IMR-90 (cell line): ENCODE measurements at regions not wholly inside any gene's neighbourhood (a gene's known extent, or its start where the extent isn't known, plus 50 kb on each side); places are given as distances from the start of the nearest gene placed in this dataset.

ENCODE experiments used
- ATAC-seq: fragments of 200-7000 bp; cut with Tn5 transposase; 2 replicates; pipeline ENCODE4 v1.9.1; 2020; ENCODE audit warnings: low read depth, mild to moderate bottlenecking, moderate library complexity
- BruUV-seq: library from RNA; stranded (reverse); fragments of 400-500 nt; replicated peaks from 2 replicates; lab custom pipeline; 2021; lab: Mats Ljungman, UMichigan
- CTCF ChIA-PET: fragments of 300-600 bp; formaldehyde crosslinking; extraction: SDS; loops from one replicate; lab custom pipeline; 2021; ENCODE audit warnings: antibody characterized with exemption; lab: Yijun Ruan, JAX
- POLR2A ChIA-PET: fragments of 300-600 bp; sonication (Branson Sonifier 250); formaldehyde crosslinking; loops from one replicate; lab custom pipeline; 2022; ENCODE audit warnings: antibody characterized with exemption; ENCODE audit not compliant: unreplicated experiment; lab: Charles Lee
- DNase-seq: peaks from one replicate; pipeline ENCODE4 v3.0.0; 2013
- H2AFZ ChIP-seq: replicated peaks from 2 replicates; pipeline ENCODE3; 2013; ENCODE audit warnings: low read length, mild to moderate bottlenecking; ENCODE audit not compliant: poor library complexity
- H2AK5ac ChIP-seq: 2 replicates; pipeline ENCODE4 v1.6.1; 2013; ENCODE audit warnings: low read depth, low read length, inconsistent platforms
- H2AK9ac ChIP-seq: replicated peaks from 2 replicates; pipeline ENCODE3; 2013; ENCODE audit warnings: mild to moderate bottlenecking, low read depth, low read length, moderate library complexity; ENCODE audit not compliant: poor library complexity
- H2BK120ac ChIP-seq: 2 replicates; pipeline ENCODE4 v1.6.1; 2013; ENCODE audit warnings: low read depth, low read length, inconsistent platforms
- H2BK15ac ChIP-seq: 3 replicates; pipeline ENCODE4 v1.6.1; 2013; ENCODE audit warnings: low read depth, low read length, inconsistent platforms
- H2BK20ac ChIP-seq: 2 replicates; pipeline ENCODE4 v1.6.1; 2013; ENCODE audit warnings: low read depth, mild to moderate bottlenecking, inconsistent platforms, low read length, moderate library complexity
- H2BK5ac ChIP-seq: 2 replicates; pipeline ENCODE4 v1.6.1; 2013; ENCODE audit warnings: mild to moderate bottlenecking, low read depth, low read length, inconsistent platforms; ENCODE audit not compliant: poor library complexity, severe bottlenecking
- H3K14ac ChIP-seq: replicated peaks from 2 replicates; pipeline ENCODE4 v1.6.1; 2013; ENCODE audit warnings: low read depth, low read length, inconsistent platforms
- H3K18ac ChIP-seq: 2 replicates; pipeline ENCODE4 v1.6.1; 2013; ENCODE audit warnings: low read depth, low read length, control low read depth
- H3K23ac ChIP-seq: 2 replicates; pipeline ENCODE4 v1.6.1; 2013; ENCODE audit warnings: low read depth, low read length, inconsistent platforms
- H3K27ac ChIP-seq: 2 replicates; pipeline ENCODE4 v1.5.1; 2013; ENCODE audit warnings: mild to moderate bottlenecking, control low read depth, low read length; ENCODE audit not compliant: insufficient read depth
- H3K27me3 ChIP-seq: 2 replicates; pipeline ENCODE4 v1.6.1; 2013; ENCODE audit warnings: low read length; ENCODE audit not compliant: control insufficient read depth, insufficient read depth
- H3K36me3 ChIP-seq: 2 replicates; pipeline ENCODE4 v1.6.1; 2013; ENCODE audit warnings: low read length, mixed read lengths; ENCODE audit not compliant: control insufficient read depth, insufficient read depth
- H3K4ac ChIP-seq: 2 replicates; pipeline ENCODE4 v1.6.1; 2013; ENCODE audit warnings: low read depth, low read length, inconsistent platforms
- H3K4me1 ChIP-seq: 2 replicates; pipeline ENCODE4 v1.6.1; 2013; ENCODE audit warnings: low read length, mixed read lengths; ENCODE audit not compliant: control insufficient read depth, insufficient read depth
- H3K4me2 ChIP-seq: 2 replicates; pipeline ENCODE4 v1.6.1; 2013; ENCODE audit warnings: low read depth, mild to moderate bottlenecking, control low read depth, low read length, moderate library complexity
- H3K4me3 ChIP-seq: 2 replicates; pipeline ENCODE4 v1.5.1; 2013; ENCODE audit warnings: low read depth, mild to moderate bottlenecking, control low read depth, low read length, moderate library complexity; ENCODE audit not compliant: insufficient read depth
- H3K56ac ChIP-seq: 2 replicates; pipeline ENCODE4 v1.6.1; 2013; ENCODE audit warnings: low read length, inconsistent platforms; ENCODE audit not compliant: insufficient read depth; ENCODE audit errors: extremely low read depth
- H3K79me1 ChIP-seq, 2 experiments: 2 replicates each; pipeline ENCODE4 v1.6.1; 2013; ENCODE audit warnings: low read length in 2 of 2, inconsistent platforms in 1 of 2, low read depth in 1 of 2
- H3K9ac ChIP-seq: 2 replicates; pipeline ENCODE4 v1.6.1; 2013; ENCODE audit warnings: low read depth, low read length, control low read depth
- H3K9me1 ChIP-seq: 2 replicates; pipeline ENCODE4 v1.6.1; 2013; ENCODE audit warnings: low read length, inconsistent platforms; ENCODE audit not compliant: insufficient read depth
- H3K9me3 ChIP-seq: 2 replicates; pipeline ENCODE4 v1.6.1; 2013; ENCODE audit warnings: low read length; ENCODE audit not compliant: control insufficient read depth, insufficient read depth
- H4K20me1 ChIP-seq: 2 replicates; pipeline ENCODE4 v1.6.1; 2013; ENCODE audit warnings: low read length, inconsistent platforms; ENCODE audit not compliant: insufficient read depth
- H4K5ac ChIP-seq: 2 replicates; pipeline ENCODE4 v1.6.1; 2013; ENCODE audit warnings: mild to moderate bottlenecking, low read depth, low read length, control low read depth
- H4K8ac ChIP-seq, 2 experiments: 2 replicates each; pipeline ENCODE4 v1.6.1; 2013; ENCODE audit warnings: low read depth in 2 of 2, low read length in 2 of 2, control low read depth in 1 of 2, inconsistent platforms in 1 of 2
- H4K91ac ChIP-seq: 2 replicates; pipeline ENCODE4 v1.6.1; 2013; ENCODE audit warnings: low read depth, low read length, inconsistent platforms; ENCODE audit not compliant: insufficient read depth
- BHLHE40 ChIP-seq: fragments of 150-350 bp; IDR thresholded peaks from 2 replicates; pipeline ENCODE4 v1.6.1; 2016; ENCODE audit warnings: mild to moderate bottlenecking, low read depth, low read length
- CEBPB ChIP-seq: IDR thresholded peaks from 2 replicates; pipeline ENCODE4 v1.6.1; 2012; ENCODE audit warnings: low read depth, low read length, improper control_type of control experiment
- FOS ChIP-seq: fragments of 150-350 bp; IDR thresholded peaks from 2 replicates; pipeline ENCODE4 v1.6.1; 2016; ENCODE audit warnings: low read depth, low read length
- MAFK ChIP-seq: IDR thresholded peaks from 2 replicates; pipeline ENCODE4 v1.6.1; 2012; ENCODE audit warnings: low read depth, low read length, improper control_type of control experiment
- MAZ ChIP-seq: IDR thresholded peaks from 2 replicates; pipeline ENCODE4 v1.6.1; 2012; ENCODE audit warnings: low read depth, mild to moderate bottlenecking, low read length, improper control_type of control experiment, moderate library complexity, borderline replicate concordance
- MXI1 ChIP-seq: IDR thresholded peaks from 2 replicates; pipeline ENCODE4 v1.6.1; 2012; ENCODE audit warnings: low read depth, mild to moderate bottlenecking, low read length, moderate library complexity, borderline replicate concordance
- NFE2L2 ChIP-seq: fragments of 150-350 bp; IDR thresholded peaks from 2 replicates; pipeline ENCODE4 v1.6.1; 2016; ENCODE audit warnings: low read depth, mild to moderate bottlenecking, low read length
- POLR2A ChIP-seq: IDR thresholded peaks from 2 replicates; pipeline ENCODE4 v1.6.1; 2012; ENCODE audit warnings: mild to moderate bottlenecking, low read depth, low read length
- SMC3 ChIP-seq: fragments of 150-350 bp; IDR thresholded peaks from 2 replicates; pipeline ENCODE4 v1.6.1; 2016; ENCODE audit warnings: low read depth, mild to moderate bottlenecking, antibody characterized with exemption, low read length, moderate library complexity
- USF2 ChIP-seq: fragments of 150-350 bp; IDR thresholded peaks from 2 replicates; pipeline ENCODE4 v1.6.1; 2017; ENCODE audit warnings: mild to moderate bottlenecking, antibody characterized with exemption, low read length, low read depth
- WGBS, 2 experiments: methylation state at CpG; one replicate each; pipeline versions ENCODE4 v1.1.5 to v1.1.7; 2013; ENCODE audit warnings: missing lambda C conversion rate in 2 of 2; ENCODE audit not compliant: insufficient read length in 1 of 2; ENCODE audit errors: extremely low coverage in 2 of 2; 5-methylcytosine and 5-hydroxymethylcytosine counted together
- dilution Hi-C: fragments of 300-500 bp; cut with HindIII; formaldehyde crosslinking; loops from one replicate; pipeline ENCODE4 v1.14.3; 2018; ENCODE audit warnings: low sequenced_read_pairs; ENCODE audit not compliant: unreplicated experiment
- in situ Hi-C: fragments of 300-500 bp; cut with MboI; formaldehyde crosslinking; loops from 3 replicates; pipeline ENCODE4 v1.14.3; 2019; ENCODE audit warnings: low sequenced_read_pairs, inconsistent platforms, mixed read lengths
- intact Hi-C: fragments of 100-400 bp; cut with micrococcal nuclease; formaldehyde crosslinking; loops from 2 replicates; pipeline ENCODE4 v1.10.0; 2022
- TF ChIP-seq, protein P1 (sequence below): conservative IDR thresholded peaks from 2 replicates; pipeline ENCODE4 v1.5.1; 2012; ENCODE audit warnings: mild to moderate bottlenecking, low read depth, low read length, improper control_type of control experiment

GRCh38 chr5:56557198-56557597 lies 258.2 kb upstream of the MAP3K1 start:
- Histone ChIP-seq H3K23ac (no peak overlapping the region), H3K4me1 (peaks cover 2% of the 10 kb centered on the region; the same call in 1 of the 2 replicates), H3K14ac (0 out of 2 replicates have a peak overlapping the region, but pooled peaks have one; percentile 52), H3K9me3 (no peaks in the 10 kb centered on the region), H3K36me3 (no peaks in the 10 kb centered on the region), H3K79me1 (no peaks in the 10 kb centered on the region), H2AFZ (no peak overlapping the region), H4K20me1 (no peaks in the 10 kb centered on the region), H3K9me1 (no peaks in the 10 kb centered on the region), H2BK120ac (peak overlapping the region; percentile 82), H2BK5ac (no peak overlapping the region), H2AK5ac (no peak overlapping the region; the same call in 1 of the 2 replicates), H3K27ac (peak overlapping the region; percentile 61; the same call in 1 of the 2 replicates), H2BK15ac (0 out of 3 replicates have a peak overlapping the region, but pooled peaks have one; percentile 70), H4K8ac (peak overlapping the region in 1 of 2 experiments; percentile 29; a peak in 1 of 4 replicates), H3K27me3 (no peaks in the 10 kb centered on the region), H4K91ac (peak overlapping the region; percentile 72), H2BK20ac (peak overlapping the region; percentile 73), H3K9ac (no peak overlapping the region), H4K5ac (no peak overlapping the region), H3K18ac (no peak overlapping the region), H3K4me3 (no peak overlapping the region), H3K4me2 (no peak overlapping the region), H3K4ac (peak overlapping the region; percentile 64; the same call in 1 of the 2 replicates), H3K56ac (no peak overlapping the region), H2AK9ac (no peak overlapping the region)
- in situ Hi-C loops, result no loop called here
- BruUV-seq, result no TSS peak
- POLR2A ChIA-PET, result no interaction called here
- dilution Hi-C loops, result no loop called here
- peak; percentile 85 for TF ChIP-seq NFE2L2
- TF ChIP-seq FOS, result no peak
- TF ChIP-seq SMC3, result no peak
- TF ChIP-seq MAFK, result peak; percentile 54
- TF ChIP-seq CEBPB, result no peak
- TF ChIP-seq, protein P1, sequence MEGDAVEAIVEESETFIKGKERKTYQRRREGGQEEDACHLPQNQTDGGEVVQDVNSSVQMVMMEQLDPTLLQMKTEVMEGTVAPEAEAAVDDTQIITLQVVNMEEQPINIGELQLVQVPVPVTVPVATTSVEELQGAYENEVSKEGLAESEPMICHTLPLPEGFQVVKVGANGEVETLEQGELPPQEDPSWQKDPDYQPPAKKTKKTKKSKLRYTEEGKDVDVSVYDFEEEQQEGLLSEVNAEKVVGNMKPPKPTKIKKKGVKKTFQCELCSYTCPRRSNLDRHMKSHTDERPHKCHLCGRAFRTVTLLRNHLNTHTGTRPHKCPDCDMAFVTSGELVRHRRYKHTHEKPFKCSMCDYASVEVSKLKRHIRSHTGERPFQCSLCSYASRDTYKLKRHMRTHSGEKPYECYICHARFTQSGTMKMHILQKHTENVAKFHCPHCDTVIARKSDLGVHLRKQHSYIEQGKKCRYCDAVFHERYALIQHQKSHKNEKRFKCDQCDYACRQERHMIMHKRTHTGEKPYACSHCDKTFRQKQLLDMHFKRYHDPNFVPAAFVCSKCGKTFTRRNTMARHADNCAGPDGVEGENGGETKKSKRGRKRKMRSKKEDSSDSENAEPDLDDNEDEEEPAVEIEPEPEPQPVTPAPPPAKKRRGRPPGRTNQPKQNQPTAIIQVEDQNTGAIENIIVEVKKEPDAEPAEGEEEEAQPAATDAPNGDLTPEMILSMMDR, result no peak
- TF ChIP-seq POLR2A, result no peak
- no peak for TF ChIP-seq USF2
- no peak for TF ChIP-seq BHLHE40
- TF ChIP-seq MXI1, result no peak
- TF ChIP-seq MAZ, result no peak
- CTCF ChIA-PET, result no interaction called here
- intact Hi-C loops, result no loop called here
- DNase-seq, result peak; percentile 62
- peak; percentile 73 for ATAC-seq
- WGBS, 2 experiments, result no CpG with 5 or more reads among the region's 3 CpGs
